ENCODE measurements at regions not wholly inside any gene's neighbourhood (a gene's known extent, or its start where the extent isn't known, plus 50 kb on each side); places are given as distances from the start of the nearest gene placed in this dataset.
"Not testable (repeated sequence)": the region's sequence is repeated elsewhere in the genome, so short reads cannot be mapped to it uniquely, and the experiment has no call there.

- not testable (repeated sequence) for TF ChIP-seq CTCF (IDR thresholded peaks at IDR 0.05; ENCODE audit: poor library complexity, severe bottlenecking); EZH2 (IDR thresholded peaks at IDR 0.05; ENCODE audit: borderline replicate concordance, insufficient read depth, low read length, poor library complexity, severe bottlenecking); SMC3 (conservative IDR thresholded peaks at IDR 0.05; ENCODE audit: poor library complexity); POLR2AphosphoS5 (IDR thresholded peaks at IDR 0.05); RAD21 (conservative IDR thresholded peaks at IDR 0.05); REST (IDR thresholded peaks at IDR 0.05; ENCODE audit: borderline replicate concordance); EP300 (conservative IDR thresholded peaks at IDR 0.05; ENCODE audit: poor library complexity, severe bottlenecking)
Observed at GRCh38 chr11:83383838-83384237, 97.7 kb upstream of the CCDC90B start.
